Ectodermal cell (in vitro differentiated cells): ENCODE measurements at regions not wholly inside any gene's neighbourhood (a gene's known extent, or its start where the extent isn't known, plus 50 kb on each side); places are given as distances from the start of the nearest gene placed in this dataset.
"Not testable (repeated sequence)": the region's sequence is repeated elsewhere in the genome, so short reads cannot be mapped to it uniquely, and the experiment has no call there.

Experiments used
- H3K27ac ChIP-seq: 2 replicates; pipeline ENCODE4 v1.7.0; 2013; ENCODE audit warnings: mild to moderate bottlenecking, low read depth, low read length; ENCODE audit not compliant: insufficient read depth, poor library complexity, severe bottlenecking
- H3K27me3 ChIP-seq: 2 replicates; pipeline ENCODE4 v1.7.0; 2013; ENCODE audit warnings: mild to moderate bottlenecking, low read length; ENCODE audit not compliant: insufficient read depth, control insufficient read depth, poor library complexity, severe bottlenecking
- H3K36me3 ChIP-seq: one replicate; pipeline ENCODE4 v1.7.0; 2013; ENCODE audit warnings: low read length; ENCODE audit not compliant: control insufficient read depth, insufficient read depth
- H3K4me1 ChIP-seq: one replicate; pipeline ENCODE4 v1.7.0; 2013; ENCODE audit warnings: low read length; ENCODE audit not compliant: control insufficient read depth, insufficient read depth
- H3K4me3 ChIP-seq: 2 replicates; pipeline ENCODE4 v1.7.0; 2013; ENCODE audit warnings: low read depth, low read length, control low read depth; ENCODE audit not compliant: insufficient read depth
- H3K9me3 ChIP-seq: 2 replicates; pipeline ENCODE4 v1.7.0; 2013; ENCODE audit warnings: mild to moderate bottlenecking, low read length, moderate library complexity; ENCODE audit not compliant: control insufficient read depth
- WGBS, 2 experiments: methylation state at CpG; one replicate each; pipeline ENCODE4 v1.1.7; 2013; ENCODE audit warnings: missing lambda C conversion rate in 2 of 2; 5-methylcytosine and 5-hydroxymethylcytosine counted together

DNA sequence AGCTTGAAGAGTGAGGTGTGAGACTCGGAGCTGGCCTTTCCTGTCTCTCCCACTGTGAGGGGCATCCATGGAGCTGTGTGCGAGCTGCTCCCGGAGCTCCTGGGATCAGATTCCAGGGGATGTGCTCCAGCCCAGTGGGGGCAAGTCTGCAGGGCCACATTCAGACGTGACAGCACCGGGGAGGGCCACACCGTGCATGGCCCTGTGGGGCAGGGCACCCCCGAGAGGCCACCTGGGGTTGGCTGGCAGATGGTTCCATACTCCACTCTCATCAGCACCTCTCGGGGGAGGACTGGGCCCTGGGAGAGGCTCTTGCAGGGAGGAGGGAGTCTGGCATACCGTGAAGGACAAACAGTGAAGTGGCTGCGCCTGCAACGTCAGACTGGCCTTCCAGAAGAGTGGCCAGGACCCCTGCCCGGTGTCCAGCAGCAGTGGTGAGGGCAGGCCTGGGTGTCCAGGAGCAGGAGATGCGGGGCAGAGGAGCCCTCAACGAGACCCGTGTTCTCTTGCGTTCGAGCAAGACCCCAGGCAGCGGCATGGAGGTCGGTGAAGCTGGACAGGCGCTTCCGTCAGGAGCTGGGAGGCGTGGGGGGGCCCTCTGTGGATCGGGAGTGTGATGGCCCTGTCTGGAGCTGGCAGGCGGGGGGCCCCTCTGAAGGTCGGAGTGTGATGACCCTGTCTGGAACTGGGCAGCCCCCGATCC is 84.3 kb downstream of the ASB1 start:
- no peak overlapping the region for H3K4me3 ChIP-seq
- peaks cover 32% of the 10 kb centered on the region for H3K4me1 ChIP-seq
- WGBS, 2 experiments: 83% methylated on average over 26 of the region's 26 CpGs
- H3K27ac ChIP-seq: no peak overlapping the region
- no peaks in the 10 kb centered on the region for H3K9me3 ChIP-seq
- no peaks in the 10 kb centered on the region for H3K27me3 ChIP-seq
- no peaks in the 10 kb centered on the region for H3K36me3 ChIP-seq

DNA sequence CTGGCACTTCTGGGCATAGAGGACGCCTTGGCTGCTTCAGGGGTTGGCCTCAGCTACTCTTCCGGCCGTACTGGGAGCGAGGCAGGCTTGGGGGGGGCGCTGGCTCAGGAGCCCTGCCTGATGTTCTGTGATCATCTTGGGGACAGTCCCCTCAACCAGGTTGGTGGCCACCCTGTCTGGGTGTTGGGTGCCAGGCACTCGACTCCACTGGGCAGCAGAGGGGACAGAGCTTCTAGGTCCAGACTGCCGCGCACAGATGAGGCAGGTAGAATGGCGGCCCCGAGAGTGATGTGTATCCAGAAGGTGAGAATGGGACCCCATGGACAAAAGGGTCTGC is 84.9 kb downstream of the ASB1 start:
- 92 to 93% methylated on average over 10 of the region's 10 CpGs for WGBS, 2 experiments
- no peaks in the 10 kb centered on the region for H3K9me3 ChIP-seq
- no peaks in the 10 kb centered on the region for H3K27me3 ChIP-seq
- H3K4me3 ChIP-seq: no peak overlapping the region
- no peaks in the 10 kb centered on the region for H3K36me3 ChIP-seq
- no peak overlapping the region for H3K27ac ChIP-seq
- H3K4me1 ChIP-seq: peaks cover 31% of the 10 kb centered on the region

DNA sequence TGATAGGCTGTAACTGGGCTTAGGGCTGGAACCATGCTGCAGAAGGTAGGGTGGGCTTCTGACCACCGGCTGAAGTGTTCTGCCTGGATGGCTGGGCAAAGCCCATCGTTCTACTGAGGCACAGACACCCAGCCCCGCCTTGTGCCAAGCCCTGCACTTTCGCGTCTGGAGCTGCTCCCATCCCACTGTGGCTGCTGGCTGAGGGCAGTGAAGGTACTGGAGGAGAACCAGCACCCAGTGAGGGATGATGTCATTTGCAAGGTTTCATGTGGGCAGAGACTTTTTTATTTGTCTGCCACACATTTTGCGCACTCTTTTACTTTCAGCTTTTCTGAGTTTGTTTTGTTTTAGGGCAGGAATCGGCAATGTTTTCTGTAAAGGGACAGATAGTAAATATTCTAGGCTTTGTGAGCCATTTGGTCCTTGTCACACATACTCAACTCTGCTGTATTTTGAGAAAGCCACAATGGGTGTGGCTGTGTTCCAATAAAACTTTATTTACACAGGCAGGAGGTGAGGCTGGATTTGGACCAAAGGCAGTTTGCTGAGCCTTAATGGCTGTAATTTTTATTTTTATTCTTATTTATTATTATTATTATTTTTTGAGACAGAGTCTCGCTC is 85.6 kb downstream of the ASB1 start:
- no peaks in the 10 kb centered on the region for H3K27me3 ChIP-seq
- no peaks in the 10 kb centered on the region for H3K9me3 ChIP-seq
- H3K4me1 ChIP-seq: peaks cover 28% of the 10 kb centered on the region
- H3K27ac ChIP-seq: no peak overlapping the region
- no peak overlapping the region for H3K4me3 ChIP-seq
- WGBS, 2 experiments: 96 to 97% methylated on average over 8 of the region's 8 CpGs
- no peaks in the 10 kb centered on the region for H3K36me3 ChIP-seq

DNA sequence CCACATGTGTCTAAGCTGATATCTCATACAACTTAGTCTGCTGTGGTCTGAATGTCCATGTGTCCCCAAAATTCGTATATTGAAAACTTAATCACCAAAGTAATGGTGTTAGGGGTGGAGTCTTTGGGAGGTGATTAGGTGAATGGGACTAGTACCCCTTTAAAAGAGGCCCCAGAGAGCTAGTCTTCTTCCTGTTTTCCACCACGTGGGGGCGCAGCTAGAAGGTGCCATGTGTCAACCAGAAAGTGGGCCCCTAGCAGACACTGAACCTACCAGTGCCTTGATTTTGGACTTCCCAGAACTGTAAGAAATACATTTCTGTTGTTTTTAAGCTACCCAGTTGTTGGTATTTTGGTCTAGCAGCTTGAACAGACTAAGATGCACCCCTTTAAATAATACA is 86.6 kb downstream of the ASB1 start:
- Histone ChIP-seq H3K27ac (no peak overlapping the region), H3K4me3 (no peak overlapping the region), H3K9me3 (no peaks in the 10 kb centered on the region), H3K36me3 (no peaks in the 10 kb centered on the region), H3K27me3 (no peaks in the 10 kb centered on the region), H3K4me1 (peaks cover 28% of the 10 kb centered on the region)
- 30 to 45% methylated on average over 3 of the region's 3 CpGs for WGBS, 2 experiments

DNA sequence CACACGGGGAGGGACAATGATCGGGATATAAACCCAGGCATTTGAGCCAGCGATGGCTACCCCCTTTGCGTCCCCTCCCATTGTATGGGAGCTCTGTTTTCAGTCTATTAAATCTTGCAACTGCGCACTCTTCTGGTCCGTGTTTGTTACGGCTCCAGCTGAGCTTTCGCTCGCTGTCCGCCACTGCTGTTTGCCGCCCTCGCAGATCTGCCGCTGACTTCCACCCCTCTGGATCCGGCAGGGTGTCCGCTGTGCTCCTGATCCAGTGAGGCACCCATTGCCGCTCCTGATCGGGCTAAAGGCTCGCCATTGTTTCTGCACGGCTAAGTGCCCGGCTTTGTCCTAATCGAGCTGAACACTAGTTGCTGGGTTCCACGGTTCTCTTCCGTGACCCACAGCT is 87.3 kb downstream of the ASB1 start:
- not testable (repeated sequence) for H3K4me3 ChIP-seq, H3K36me3 ChIP-seq, H3K27me3 ChIP-seq, H3K27ac ChIP-seq, H3K9me3 ChIP-seq
- 94 to 95% methylated on average over 23 of the region's 23 CpGs for WGBS, 2 experiments
- H3K4me1 ChIP-seq: peaks cover 22% of the 10 kb centered on the region

DNA sequence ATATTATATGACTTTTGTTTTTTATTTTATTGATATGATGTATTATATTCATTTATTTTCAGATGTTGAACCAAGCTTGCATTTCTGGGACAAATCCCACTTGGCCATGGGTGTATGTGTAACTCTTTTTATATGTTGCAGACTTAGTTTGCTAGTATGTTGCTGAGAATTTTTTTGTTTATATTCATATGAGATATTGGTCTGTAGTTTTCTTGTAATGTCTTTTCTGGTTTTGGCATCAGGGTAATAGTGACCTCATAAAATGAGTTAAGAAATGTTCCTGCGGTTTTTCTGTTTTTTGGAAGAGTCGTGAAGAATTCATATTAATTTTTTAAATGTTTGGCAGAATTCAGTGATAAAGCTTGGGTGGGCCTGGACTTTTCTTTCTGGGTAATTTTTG is 88.7 kb downstream of the ASB1 start:
- Histone ChIP-seq H3K4me3 (no peak overlapping the region), H3K36me3 (no peaks in the 10 kb centered on the region), H3K27me3 (no peaks in the 10 kb centered on the region), H3K9me3 (no peaks in the 10 kb centered on the region), H3K27ac (no peak overlapping the region), H3K4me1 (peaks cover 9% of the 10 kb centered on the region)
- 92 to 93% methylated on average over 2 of the region's 2 CpGs for WGBS, 2 experiments

DNA sequence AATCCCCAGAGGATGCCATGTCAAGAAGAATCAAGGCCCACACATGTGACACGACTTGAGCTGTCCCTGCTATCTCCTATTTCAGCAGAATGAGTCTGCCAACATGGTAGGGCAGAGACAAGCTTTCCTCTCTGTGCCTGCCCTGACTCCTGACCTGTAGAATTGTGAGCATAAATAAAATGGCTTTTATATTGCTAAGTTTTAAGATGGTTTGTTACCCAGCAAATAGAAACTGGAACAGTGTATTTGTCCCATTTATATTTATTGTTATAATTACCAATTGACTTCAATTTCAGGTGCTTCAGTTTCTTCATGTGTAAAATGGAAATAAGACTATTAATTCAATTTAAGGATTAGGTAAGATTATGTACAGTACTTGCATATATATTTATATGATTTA is 90.5 kb downstream of the ASB1 start:
- Histone ChIP-seq H3K36me3 (no peaks in the 10 kb centered on the region), H3K27ac (no peak overlapping the region), H3K4me3 (no peak overlapping the region), H3K9me3 (no peaks in the 10 kb centered on the region), H3K4me1 (no peaks in the 10 kb centered on the region), H3K27me3 (no peaks in the 10 kb centered on the region)
- WGBS, 2 experiments: 92 to 94% methylated on average over 1 of the region's 1 CpG

DNA sequence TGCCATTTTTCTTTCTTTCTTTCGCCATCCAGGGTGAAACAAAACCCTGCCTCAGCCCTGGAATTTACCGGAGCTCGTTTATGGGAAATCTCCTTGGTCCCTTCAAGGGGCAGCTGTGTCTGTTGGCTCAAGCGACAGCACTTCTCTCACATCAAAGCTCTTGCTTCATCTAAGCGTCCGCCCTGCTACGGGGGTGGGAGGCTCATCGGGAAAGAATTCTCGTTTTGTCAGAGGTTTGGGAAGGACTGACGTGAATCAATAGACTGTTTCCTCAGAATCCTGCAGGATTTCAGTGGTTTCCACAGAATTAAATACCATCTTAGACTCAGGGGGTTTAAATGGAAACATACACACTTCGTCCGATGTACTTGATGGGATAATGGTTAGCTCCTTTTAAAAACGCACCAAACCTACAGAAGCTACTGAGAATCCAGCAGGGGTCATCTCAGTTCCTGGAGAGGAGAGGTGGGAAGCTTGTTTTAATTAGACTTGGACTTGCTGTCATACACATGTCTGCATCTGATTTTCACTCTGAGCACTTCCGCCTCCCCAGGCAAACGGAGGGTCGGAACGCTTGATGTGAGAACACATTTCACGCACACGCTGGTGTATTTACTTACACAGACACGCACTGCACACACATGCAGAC is 91.6 kb downstream of the ASB1 start:
- H3K36me3 ChIP-seq: no peaks in the 10 kb centered on the region
- no peaks in the 10 kb centered on the region for H3K27me3 ChIP-seq
- 92 to 93% methylated on average over 20 of the region's 20 CpGs for WGBS, 2 experiments
- H3K9me3 ChIP-seq: no peaks in the 10 kb centered on the region
- no peak overlapping the region for H3K27ac ChIP-seq
- H3K4me1 ChIP-seq: no peaks in the 10 kb centered on the region
- no peak overlapping the region for H3K4me3 ChIP-seq

DNA sequence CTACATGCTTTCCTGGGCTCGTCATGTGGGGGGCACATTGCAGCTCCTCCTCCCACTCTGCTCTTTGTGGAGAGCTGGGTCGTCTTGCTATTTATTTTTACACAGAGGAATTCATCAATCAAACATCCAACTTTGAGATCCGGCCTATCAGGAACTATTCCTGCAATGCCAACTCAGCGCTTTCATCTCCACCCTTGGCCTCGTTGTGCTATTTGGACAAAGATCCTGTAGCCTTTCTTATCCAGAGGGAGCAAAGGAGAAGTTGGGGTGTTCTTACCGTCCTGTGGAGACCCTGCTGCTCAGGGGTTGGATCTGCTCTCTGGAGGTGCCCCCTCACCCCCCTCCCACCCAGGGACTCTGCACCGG is 92.1 kb downstream of the ASB1 start:
- H3K4me3 ChIP-seq: no peak overlapping the region
- H3K36me3 ChIP-seq: no peaks in the 10 kb centered on the region
- H3K27ac ChIP-seq: no peak overlapping the region
- 90 to 92% methylated on average over 7 of the region's 7 CpGs for whole genome bisulfite sequencing, 2 experiments
- H3K9me3 ChIP-seq: no peaks in the 10 kb centered on the region
- no peaks in the 10 kb centered on the region for H3K4me1 ChIP-seq
- H3K27me3 ChIP-seq: no peaks in the 10 kb centered on the region

DNA sequence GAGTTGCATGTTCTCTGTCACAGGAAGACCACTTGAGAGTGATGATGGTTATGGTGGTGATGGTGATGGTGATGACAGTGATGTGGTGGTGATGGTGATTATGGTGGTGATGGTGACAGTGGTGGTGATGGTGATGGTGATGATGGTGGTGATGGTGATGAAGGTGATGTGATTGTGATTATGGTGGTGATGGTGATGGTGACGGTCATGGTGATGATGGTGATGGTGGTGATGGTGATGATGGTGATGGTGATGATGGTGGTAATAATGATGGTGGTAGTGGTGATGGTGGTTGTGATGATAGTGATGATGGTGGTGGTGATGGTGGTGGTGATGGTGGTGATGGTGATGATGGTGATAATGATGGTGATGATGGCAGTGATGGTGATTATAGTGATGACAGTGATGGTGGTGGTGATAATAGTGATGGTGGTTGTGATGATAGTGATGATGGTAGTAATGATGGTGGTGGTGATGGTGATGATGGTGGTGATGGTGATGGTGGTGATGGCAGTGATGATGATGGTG is 93.7 kb downstream of the ASB1 start:
- no peaks in the 10 kb centered on the region for H3K36me3 ChIP-seq
- no peak overlapping the region for H3K4me3 ChIP-seq

More for the DNA sequence above, 93.7 kb downstream of the ASB1 start:
- 92 to 100% methylated on average over 1 of the region's 1 CpG for WGBS, 2 experiments
- no peak overlapping the region for H3K27ac ChIP-seq
- no peaks in the 10 kb centered on the region for H3K27me3 ChIP-seq
- no peaks in the 10 kb centered on the region for H3K4me1 ChIP-seq
- H3K9me3 ChIP-seq: no peaks in the 10 kb centered on the region
